Body of pancreas (tissue), 4 donors: ENCODE measurements at regions not wholly inside any gene's neighbourhood (a gene's known extent, or its start where the extent isn't known, plus 50 kb on each side); places are given as distances from the start of the nearest gene placed in this dataset.
"Not testable (repeated sequence)": the region's sequence is repeated elsewhere in the genome, so short reads cannot be mapped to it uniquely, and the experiment has no call there.

Experiments used
- POLR2A ChIP-seq, 3 donors: fragments of 450-650 bp; IDR thresholded peaks; one replicate each; pipeline ENCODE4 v1.6.1; 2016; ENCODE audit warnings: antibody characterized with exemption in 3 of 3, mild to moderate bottlenecking in 2 of 3
- TF ChIP-seq, protein P1 (sequence below), 7 experiments: fragments of 450-650 bp in 4 of 7; fragments of 200-600 bp in 3 of 7; sonication (generic) in 3 of 7; IDR thresholded peaks; one replicate each; pipeline ENCODE4 v1.5.1; 2016 to 2019; ENCODE audit warnings: antibody characterized with exemption in 7 of 7

DNA sequence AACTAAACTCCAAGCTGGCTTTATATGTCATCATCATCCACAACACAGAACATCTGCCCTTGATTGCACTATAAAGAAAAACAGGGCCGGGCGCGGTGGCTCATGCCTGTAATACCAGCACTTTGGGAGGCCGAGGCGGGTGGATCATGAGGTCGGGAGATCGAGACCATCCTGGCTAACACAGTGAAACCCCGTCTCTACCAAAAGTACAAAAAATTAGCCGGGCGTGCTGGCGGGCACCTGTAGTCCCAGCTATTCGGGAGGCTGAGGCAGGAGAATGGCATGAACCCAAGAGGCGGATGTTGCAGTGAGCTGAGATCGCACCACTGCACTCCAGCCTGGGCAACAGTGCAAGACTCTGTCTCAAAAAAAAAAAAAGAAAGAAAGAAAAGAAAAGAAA, 290.3 kb upstream of the CELF2 start:
- TF ChIP-seq, protein P1, sequence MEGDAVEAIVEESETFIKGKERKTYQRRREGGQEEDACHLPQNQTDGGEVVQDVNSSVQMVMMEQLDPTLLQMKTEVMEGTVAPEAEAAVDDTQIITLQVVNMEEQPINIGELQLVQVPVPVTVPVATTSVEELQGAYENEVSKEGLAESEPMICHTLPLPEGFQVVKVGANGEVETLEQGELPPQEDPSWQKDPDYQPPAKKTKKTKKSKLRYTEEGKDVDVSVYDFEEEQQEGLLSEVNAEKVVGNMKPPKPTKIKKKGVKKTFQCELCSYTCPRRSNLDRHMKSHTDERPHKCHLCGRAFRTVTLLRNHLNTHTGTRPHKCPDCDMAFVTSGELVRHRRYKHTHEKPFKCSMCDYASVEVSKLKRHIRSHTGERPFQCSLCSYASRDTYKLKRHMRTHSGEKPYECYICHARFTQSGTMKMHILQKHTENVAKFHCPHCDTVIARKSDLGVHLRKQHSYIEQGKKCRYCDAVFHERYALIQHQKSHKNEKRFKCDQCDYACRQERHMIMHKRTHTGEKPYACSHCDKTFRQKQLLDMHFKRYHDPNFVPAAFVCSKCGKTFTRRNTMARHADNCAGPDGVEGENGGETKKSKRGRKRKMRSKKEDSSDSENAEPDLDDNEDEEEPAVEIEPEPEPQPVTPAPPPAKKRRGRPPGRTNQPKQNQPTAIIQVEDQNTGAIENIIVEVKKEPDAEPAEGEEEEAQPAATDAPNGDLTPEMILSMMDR (IDR thresholded peaks at IDR 0.05), result not testable (repeated sequence)
- TF ChIP-seq POLR2A (IDR thresholded peaks at IDR 0.05), result not testable (repeated sequence)
